K562 (cell line): ENCODE measurements at regions not wholly inside any gene's neighbourhood (a gene's known extent, or its start where the extent isn't known, plus 50 kb on each side); places are given as distances from the start of the nearest gene placed in this dataset.

Experiments
- ATAC-seq: fragments of 200-7000 bp; cut with Tn5 transposase; 3 replicates; pipeline ENCODE4 v1.9.1; 2020; ENCODE audit warnings: moderate library complexity
- BruUV-seq: library from RNA; stranded (reverse); fragments of 400-500 nt; replicated peaks from 2 replicates; lab custom pipeline; 2021; lab: Mats Ljungman, UMichigan
- CTCF ChIA-PET: fragments of 300-600 bp; formaldehyde crosslinking; extraction: SDS; loops from one replicate; lab custom pipeline; 2021; ENCODE audit warnings: low intra/inter-chr PET ratio; lab: Yijun Ruan, JAX
- POLR2A ChIA-PET: fragments of 300-600, 350-650 bp; sonication (Branson Sonifier 250); formaldehyde crosslinking; extraction: SDS; loops from one replicate; lab custom pipeline; 2021; ENCODE audit warnings: antibody characterized with exemption, inconsistent platforms; lab: Yijun Ruan, JAX
- DNase-seq, 4 experiments: peaks; one replicate each; pipeline versions ENCODE4 v3.0.0 to v3.0.0-alpha.2; 2011 to 2018; ENCODE audit warnings: low spot score in 3 of 4, mixed read lengths in 3 of 4; ENCODE audit errors: extremely low read depth in 1 of 4
- FAIRE-seq: peaks from 2 replicates; lab custom pipeline; 2011; peaks lifted over from hg19 to GRCh38; lab: Jason Lieb, UNC
- H2AFZ ChIP-seq: 2 replicates; pipeline ENCODE4 v1.6.0; 2011; ENCODE audit warnings: low read depth, low read length, control low read depth, inconsistent platforms
- H3K27ac ChIP-seq: fragments of 200-600 bp; 3 replicates; pipeline ENCODE4 v1.8.0; 2011; ENCODE audit warnings: low read depth, mild to moderate bottlenecking, control low read depth, inconsistent platforms, low read length, moderate library complexity, mixed read lengths; ENCODE audit errors: extremely low read depth
- H3K27me3 ChIP-seq, 2 experiments: fragments of 300-600 bp in 1 of 2; 2 replicates in 1 of 2; 3 replicates in 1 of 2; pipeline versions ENCODE4 v1.6.0 to v1.8.0; 2011; ENCODE audit warnings: inconsistent platforms in 2 of 2, low read length in 2 of 2, mild to moderate bottlenecking in 1 of 2, mixed read lengths in 1 of 2, moderate library complexity in 1 of 2; ENCODE audit not compliant: control insufficient read depth in 2 of 2, insufficient read depth in 2 of 2
- H3K36me3 ChIP-seq: fragments of 300-600 bp; 3 replicates; pipeline ENCODE4 v1.8.0; 2011; ENCODE audit warnings: mild to moderate bottlenecking, low read length, inconsistent platforms; ENCODE audit not compliant: control insufficient read depth, insufficient read depth
- H3K4me1 ChIP-seq, 2 experiments: fragments of 200-600 bp in 1 of 2; replicated peaks in 1 of 2; 2 replicates in 1 of 2; 3 replicates in 1 of 2; pipeline versions ENCODE4 v1.5.1 to v1.8.0; 2011; ENCODE audit warnings: inconsistent platforms in 2 of 2, low read length in 2 of 2, mild to moderate bottlenecking in 1 of 2, mixed read lengths in 1 of 2, moderate library complexity in 1 of 2; ENCODE audit not compliant: control insufficient read depth in 2 of 2, insufficient read depth in 2 of 2
- H3K4me2 ChIP-seq: 2 replicates; pipeline ENCODE4 v1.6.1; 2011; ENCODE audit warnings: low read length, control low read depth, inconsistent platforms, mixed read lengths; ENCODE audit not compliant: insufficient read depth
- H3K4me3 ChIP-seq: fragments of 200-600 bp; sonication (generic), shearing (Covaris generic); 2 replicates; pipeline ENCODE4 v1.5.1; 2016; ENCODE audit warnings: control low read depth, inconsistent platforms
- H3K79me2 ChIP-seq: fragments of 200-600 bp; 3 replicates; pipeline ENCODE4 v1.8.0; 2011; ENCODE audit warnings: low read length, inconsistent platforms; ENCODE audit not compliant: control insufficient read depth, insufficient read depth
- H3K9ac ChIP-seq, 2 experiments: 2 replicates each; pipeline versions ENCODE4 v1.6.0 to v1.6.1; 2011; ENCODE audit warnings: low read depth in 2 of 2, low read length in 2 of 2, control low read depth in 1 of 2, inconsistent platforms in 1 of 2, mild to moderate bottlenecking in 1 of 2, mixed read lengths in 1 of 2; ENCODE audit not compliant: insufficient read depth in 1 of 2
- H3K9me1 ChIP-seq: one replicate; pipeline ENCODE4 v1.6.0; 2011; ENCODE audit warnings: inconsistent platforms, mild to moderate bottlenecking, low read length, moderate library complexity; ENCODE audit not compliant: control insufficient read depth, insufficient read depth
- H3K9me3 ChIP-seq: replicated peaks from 2 replicates; pipeline ENCODE4 v1.5.1; 2011; ENCODE audit warnings: low read depth, low read length, inconsistent platforms; ENCODE audit not compliant: control insufficient read depth, insufficient read depth
- H4K20me1 ChIP-seq: replicated peaks from 2 replicates; pipeline ENCODE4 v1.6.1; 2011; ENCODE audit warnings: low read length, inconsistent platforms, mixed read lengths; ENCODE audit not compliant: control insufficient read depth, insufficient read depth
- CBFA2T2 ChIP-seq: fragments of 450-650 bp; conservative IDR thresholded peaks from 2 replicates; pipeline ENCODE4 v1.6.1; 2017; ENCODE audit warnings: mild to moderate bottlenecking
- CREB3L1 ChIP-seq: fragments of 450-650 bp; IDR thresholded peaks from 2 replicates; pipeline ENCODE4 v1.6.1; 2014; ENCODE audit warnings: low read depth, mild to moderate bottlenecking, moderate library complexity, borderline replicate concordance
- GTF2A2 ChIP-seq: IDR thresholded peaks from 2 replicates; pipeline ENCODE4 v1.6.1; 2016; ENCODE audit warnings: mild to moderate bottlenecking, missing genetic modification characterization, missing compliant biosample characterization
- MEF2A ChIP-seq: IDR thresholded peaks from 2 replicates; pipeline ENCODE4 v1.6.1; 2011; ENCODE audit warnings: low read depth, mild to moderate bottlenecking, low read length, moderate library complexity; ENCODE audit not compliant: control insufficient read depth
- PPARD ChIP-seq: fragments of 250-450 bp; sonication (Bioruptor Pico); IDR thresholded peaks from 2 replicates; pipeline ENCODE4 v1.8.0; 2022; ENCODE audit warnings: inconsistent platforms, mild to moderate bottlenecking, moderate library complexity
- RREB1 ChIP-seq: fragments of 250-450 bp; sonication (Bioruptor Pico); IDR thresholded peaks from 2 replicates; pipeline ENCODE4 v1.4.0; 2020
- SAP30 ChIP-seq: fragments of 200-600 bp; sonication (generic); IDR thresholded peaks from 2 replicates; pipeline ENCODE4 v1.6.1; 2012; ENCODE audit warnings: borderline replicate concordance, low read depth, mild to moderate bottlenecking, moderate library complexity, low read length, control low read depth, inconsistent platforms; ENCODE audit not compliant: insufficient read depth, poor library complexity, severe bottlenecking
- SLC30A9 ChIP-seq: fragments of 250-450 bp; sonication (Bioruptor Pico); IDR thresholded peaks from 2 replicates; pipeline ENCODE4 v1.8.0; 2022; ENCODE audit warnings: mild to moderate bottlenecking, moderate library complexity
- TFE3 ChIP-seq: fragments of 450-650 bp; formaldehyde crosslinking; IDR thresholded peaks from 2 replicates; pipeline ENCODE4 v1.4.0; 2020; ENCODE audit warnings: mild to moderate bottlenecking, mixed read lengths
- ZNF232 ChIP-seq: sonication (generic); formaldehyde crosslinking; IDR thresholded peaks from 2 replicates; pipeline ENCODE4 v1.8.0; 2022; ENCODE audit warnings: mild to moderate bottlenecking, missing genetic modification reagents
- ZNF449 ChIP-seq: fragments of 250-450 bp; sonication (Bioruptor Pico); IDR thresholded peaks from 2 replicates; pipeline ENCODE4 v1.8.0; 2022; ENCODE audit warnings: moderate library complexity, mild to moderate bottlenecking, inconsistent platforms
- WGBS: fragments of 100-300 bp; shearing (Covaris generic); methylation state at CpG from one replicate; pipeline ENCODE4 v1.1.6; 2016; ENCODE audit warnings: low coverage, mixed read lengths; ENCODE audit not compliant: insufficient coverage; ENCODE audit errors: missing lambda C conversion rate; 5-methylcytosine and 5-hydroxymethylcytosine counted together
- in situ Hi-C: fragments of 300-500 bp; cut with MboI; formaldehyde crosslinking; loops from 4 replicates; pipeline ENCODE4 v1.15.0; 2018; ENCODE audit warnings: inconsistent platforms, mixed read lengths
- intact Hi-C: fragments of 100-400 bp; cut with micrococcal nuclease; formaldehyde crosslinking; loops from 2 replicates; pipeline ENCODE4 v1.14.2; 2022

- Histone ChIP-seq H3K79me2 (no peaks in the 10 kb centered on the region), H3K9me3 (no peaks in the 10 kb centered on the region), H3K27ac (no peak overlapping the region), H3K9ac (no peak overlapping the region), H3K4me2 (no peak overlapping the region), H3K36me3 (no peaks in the 10 kb centered on the region), H3K4me3 (no peak overlapping the region), H3K9me1 (no peaks in the 10 kb centered on the region), H2AFZ (no peak overlapping the region), H3K4me1 (no peaks in the 10 kb centered on the region), H4K20me1 (no peaks in the 10 kb centered on the region), H3K27me3 (peaks cover 0 to 4% of the 10 kb centered on the region in 2 experiments; a peak in 1 of 5 replicates)
- in situ Hi-C loops (no loop called here), intact Hi-C loops (no loop called here)
- FAIRE-seq (no peak), DNase-seq (no peak), ATAC-seq (no peak)
- ChIA-PET CTCF (no interaction called here), POLR2A (interaction anchor here (1.3 to 1.9 kb wide), 2 partner anchors 8 to 10 kb away, joined by 3 to 4 read pairs; no protein-coding TSS in a partner anchor)
- TF ChIP-seq SLC30A9 (CRISPR knock-in tag) (no peak), TFE3 (no peak), CREB3L1 (no peak), ZNF449 (no peak), SAP30 (no peak), CBFA2T2 (no peak), RREB1 (CRISPR knock-in tag) (no peak), GTF2A2 (tag) (no peak), MEF2A (no peak), PPARD (CRISPR knock-in tag) (no peak), ZNF232 (CRISPR knock-in tag) (no peak)
- BruUV-seq: no TSS peak
- WGBS: 0% methylated on average over 5 of the region's 5 CpGs
These were observed 215.1 kb downstream of the STK31 start for GRCh38 chr7:23925088-23925487.
